Suprapubic skin (tissue), 4 donors: ENCODE measurements at regions not wholly inside any gene's neighbourhood (a gene's known extent, or its start where the extent isn't known, plus 50 kb on each side); places are given as distances from the start of the nearest gene placed in this dataset.

Experiments used
- DNase-seq, 2 donors: peaks; one replicate each; pipeline ENCODE4 v3.0.0-alpha.2; 2019; ENCODE audit warnings: low spot score in 2 of 2
- H3K27ac ChIP-seq: fragments of 200-600 bp; sonication (generic); one replicate; pipeline ENCODE4 v1.5.1; 2019
- H3K27me3 ChIP-seq: fragments of 200-600 bp; sonication (generic); one replicate; pipeline ENCODE4 v1.5.1; 2019
- H3K36me3 ChIP-seq: fragments of 200-600 bp; sonication (generic); one replicate; pipeline ENCODE4 v1.5.1; 2019
- H3K4me1 ChIP-seq: fragments of 200-600 bp; sonication (generic); one replicate; pipeline ENCODE4 v1.5.1; 2019
- H3K4me3 ChIP-seq: fragments of 200-600 bp; sonication (generic); one replicate; pipeline ENCODE4 v1.5.1; 2019; ENCODE audit warnings: mild to moderate bottlenecking
- H3K9me3 ChIP-seq: fragments of 200-600 bp; sonication (generic); one replicate; pipeline ENCODE4 v1.5.1; 2019
- EP300 ChIP-seq: sonication (generic); formaldehyde crosslinking; IDR thresholded peaks from one replicate; pipeline ENCODE4 v1.6.1; 2017; ENCODE audit warnings: antibody characterized with exemption
- POLR2A ChIP-seq, 2 donors: fragments of 450-650 bp; IDR thresholded peaks; one replicate each; pipeline ENCODE4 v1.6.1; 2017; ENCODE audit warnings: antibody characterized with exemption in 2 of 2, mild to moderate bottlenecking in 2 of 2, moderate library complexity in 2 of 2
- POLR2AphosphoS5 ChIP-seq, 3 donors: sonication (generic); formaldehyde crosslinking; IDR thresholded peaks; one replicate each; pipeline ENCODE4 v1.6.1; 2017; ENCODE audit warnings: antibody characterized with exemption in 3 of 3
- WGBS: methylation state at CpG from one replicate; pipeline ENCODE4 v1.1.5; 2018; 5-methylcytosine and 5-hydroxymethylcytosine counted together
- TF ChIP-seq, protein P1 (sequence below), 2 donors: fragments of 200-600 bp in 1 of 2; fragments of 450-650 bp in 1 of 2; sonication (generic) in 1 of 2; IDR thresholded peaks; one replicate each; pipeline ENCODE4 v1.5.1; 2016 to 2019; ENCODE audit warnings: antibody characterized with exemption in 2 of 2, mild to moderate bottlenecking in 1 of 2, moderate library complexity in 1 of 2

- no peaks in the 10 kb centered on the region for H3K36me3 ChIP-seq
- H3K4me1 ChIP-seq: no peaks in the 10 kb centered on the region
- H3K9me3 ChIP-seq: peaks cover 3% of the 10 kb centered on the region
- H3K4me3 ChIP-seq: no peak overlapping the region
- no peaks in the 10 kb centered on the region for H3K27me3 ChIP-seq
- TF ChIP-seq, protein P1, sequence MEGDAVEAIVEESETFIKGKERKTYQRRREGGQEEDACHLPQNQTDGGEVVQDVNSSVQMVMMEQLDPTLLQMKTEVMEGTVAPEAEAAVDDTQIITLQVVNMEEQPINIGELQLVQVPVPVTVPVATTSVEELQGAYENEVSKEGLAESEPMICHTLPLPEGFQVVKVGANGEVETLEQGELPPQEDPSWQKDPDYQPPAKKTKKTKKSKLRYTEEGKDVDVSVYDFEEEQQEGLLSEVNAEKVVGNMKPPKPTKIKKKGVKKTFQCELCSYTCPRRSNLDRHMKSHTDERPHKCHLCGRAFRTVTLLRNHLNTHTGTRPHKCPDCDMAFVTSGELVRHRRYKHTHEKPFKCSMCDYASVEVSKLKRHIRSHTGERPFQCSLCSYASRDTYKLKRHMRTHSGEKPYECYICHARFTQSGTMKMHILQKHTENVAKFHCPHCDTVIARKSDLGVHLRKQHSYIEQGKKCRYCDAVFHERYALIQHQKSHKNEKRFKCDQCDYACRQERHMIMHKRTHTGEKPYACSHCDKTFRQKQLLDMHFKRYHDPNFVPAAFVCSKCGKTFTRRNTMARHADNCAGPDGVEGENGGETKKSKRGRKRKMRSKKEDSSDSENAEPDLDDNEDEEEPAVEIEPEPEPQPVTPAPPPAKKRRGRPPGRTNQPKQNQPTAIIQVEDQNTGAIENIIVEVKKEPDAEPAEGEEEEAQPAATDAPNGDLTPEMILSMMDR (IDR thresholded peaks at IDR 0.05): no peak
- TF ChIP-seq EP300 (no peak), POLR2AphosphoS5 (IDR thresholded peaks at IDR 0.05) (no peak), POLR2A (IDR thresholded peaks at IDR 0.05) (no peak)
- no peak for DNase-seq
- H3K27ac ChIP-seq: no peak overlapping the region
- WGBS: 88% methylated on average over 4 of the region's 4 CpGs
Measured at GRCh38 chr1:221430152-221430960, 311.5 kb downstream of the DUSP10 start.

DNA sequence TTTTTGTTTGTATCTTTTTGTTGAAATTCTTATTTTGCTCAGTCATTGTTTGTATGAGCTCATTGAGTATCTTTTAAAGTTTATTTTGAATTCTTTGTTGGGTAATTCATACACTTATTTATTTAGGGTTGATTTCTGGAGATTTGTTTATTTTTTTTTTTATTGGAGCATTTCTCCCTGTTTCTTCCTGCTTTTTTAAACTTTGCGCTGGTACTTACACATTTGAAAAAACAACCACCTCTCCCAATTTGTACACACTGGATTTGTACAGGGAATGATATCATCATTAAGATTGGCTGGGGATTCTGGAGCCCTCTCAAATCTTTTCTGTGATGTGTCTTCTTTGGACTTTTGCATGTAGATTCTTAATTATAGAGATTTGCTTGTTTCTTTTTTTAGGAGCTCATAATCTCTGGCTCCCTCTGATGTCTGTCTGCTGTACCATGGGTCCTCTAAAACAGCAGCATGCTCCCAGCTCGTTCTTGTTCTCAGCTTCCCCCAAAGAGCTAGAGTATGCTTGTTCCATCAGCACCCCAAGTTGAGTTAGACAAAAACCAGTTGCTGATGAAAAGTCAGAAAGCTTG is 310.7 kb downstream of the DUSP10 start:
- Histone ChIP-seq H3K4me3 (no peak overlapping the region), H3K27ac (no peak overlapping the region), H3K9me3 (peaks cover 3% of the 10 kb centered on the region), H3K36me3 (no peaks in the 10 kb centered on the region), H3K4me1 (no peaks in the 10 kb centered on the region), H3K27me3 (no peaks in the 10 kb centered on the region)
- 64% methylated on average over 2 of the region's 2 CpGs for WGBS
- no peak for DNase-seq
- TF ChIP-seq POLR2AphosphoS5 (IDR thresholded peaks at IDR 0.05): no peak
- no peak for TF ChIP-seq POLR2A (IDR thresholded peaks at IDR 0.05)
- no peak for TF ChIP-seq EP300
- TF ChIP-seq, protein P1 (IDR thresholded peaks at IDR 0.05): no peak

DNA sequence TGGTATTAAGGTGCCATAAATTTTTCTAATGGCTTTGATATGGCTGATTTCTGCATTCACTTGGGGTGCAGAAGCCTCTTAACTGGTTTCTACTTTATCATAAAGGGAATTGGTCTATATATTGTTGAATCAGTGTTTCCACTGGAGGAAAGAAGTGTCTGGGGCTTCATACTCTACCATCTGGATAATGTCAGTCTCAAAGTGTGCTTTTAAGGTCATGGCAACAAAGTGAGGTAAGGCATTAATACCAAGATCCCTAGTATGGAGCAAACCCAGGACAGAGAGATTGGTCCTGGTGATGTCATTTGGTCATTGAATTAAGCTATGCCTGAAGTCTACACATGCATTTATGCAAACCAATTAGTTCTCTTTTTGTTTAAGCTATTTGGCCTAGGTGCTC is 309.9 kb downstream of the DUSP10 start:
- no peak overlapping the region for H3K27ac ChIP-seq
- H3K9me3 ChIP-seq: no peaks in the 10 kb centered on the region
- H3K4me1 ChIP-seq: no peaks in the 10 kb centered on the region
- TF ChIP-seq POLR2A (IDR thresholded peaks at IDR 0.05): no peak
- TF ChIP-seq, protein P1 (IDR thresholded peaks at IDR 0.05): no peak
- DNase-seq: no peak
- no peaks in the 10 kb centered on the region for H3K36me3 ChIP-seq
- H3K27me3 ChIP-seq: no peaks in the 10 kb centered on the region
- H3K4me3 ChIP-seq: no peak overlapping the region

DNA sequence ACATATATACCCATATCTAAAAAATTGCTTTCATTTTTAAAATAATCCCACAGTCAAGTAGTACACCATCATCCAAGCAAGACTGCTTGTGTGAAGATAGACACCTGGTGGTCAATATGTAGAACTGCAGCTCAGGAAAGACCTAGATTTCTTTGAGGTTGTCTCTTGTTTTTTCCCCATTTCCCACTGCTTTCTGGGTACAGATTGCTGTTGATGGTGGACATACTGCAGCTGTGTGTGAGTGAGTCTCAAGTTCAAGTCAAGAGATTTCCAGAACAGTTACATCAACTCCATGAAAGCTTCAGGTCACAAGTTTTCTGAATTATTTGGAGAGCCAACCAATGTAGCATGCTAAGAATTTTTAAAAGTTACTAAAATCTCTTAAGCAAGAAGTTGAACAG is 306.4 kb downstream of the DUSP10 start:
- Histone ChIP-seq H3K4me3 (no peak overlapping the region), H3K27ac (no peak overlapping the region), H3K36me3 (no peaks in the 10 kb centered on the region), H3K4me1 (peaks cover 12% of the 10 kb centered on the region), H3K27me3 (no peaks in the 10 kb centered on the region), H3K9me3 (no peaks in the 10 kb centered on the region)
- no peak for DNase-seq
- no peak for TF ChIP-seq EP300
- TF ChIP-seq, protein P1 (IDR thresholded peaks at IDR 0.05): peak; percentile 88 to 92

DNA sequence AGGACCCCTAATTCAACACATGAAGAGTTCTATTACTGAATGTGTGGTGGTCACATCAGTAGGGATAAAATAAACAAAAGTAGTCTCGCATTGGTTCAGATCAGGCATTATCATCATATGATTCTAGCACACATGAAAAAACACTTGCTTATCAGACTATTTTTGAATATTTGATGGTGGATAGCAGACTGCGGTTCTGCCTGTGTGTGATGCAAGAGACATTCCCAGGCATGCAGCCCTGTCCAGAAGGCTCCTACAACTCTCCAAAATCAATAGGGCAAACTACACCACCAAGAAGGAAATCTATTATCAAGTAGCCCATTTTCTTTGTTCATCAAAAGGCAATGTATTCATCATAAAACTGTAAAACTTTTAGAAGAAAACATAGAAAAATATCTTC is 304.7 kb downstream of the DUSP10 start:
- peaks cover 19% of the 10 kb centered on the region for H3K4me1 ChIP-seq
- H3K36me3 ChIP-seq: no peaks in the 10 kb centered on the region
- DNase-seq: no peak
- no peaks in the 10 kb centered on the region for H3K27me3 ChIP-seq
- WGBS: 75% methylated on average over 2 of the region's 2 CpGs
- H3K4me3 ChIP-seq: no peak overlapping the region
- no peaks in the 10 kb centered on the region for H3K9me3 ChIP-seq
- no peak overlapping the region for H3K27ac ChIP-seq
- TF ChIP-seq, protein P1 (IDR thresholded peaks at IDR 0.05): no peak
- TF ChIP-seq EP300: no peak
- TF ChIP-seq POLR2AphosphoS5 (IDR thresholded peaks at IDR 0.05): no peak
- TF ChIP-seq POLR2A (IDR thresholded peaks at IDR 0.05): no peak
